IMR-90 (cell line): ENCODE measurements at regions not wholly inside any gene's neighbourhood (a gene's known extent, or its start where the extent isn't known, plus 50 kb on each side); places are given as distances from the start of the nearest gene placed in this dataset.

Experiments
- ATAC-seq: fragments of 200-7000 bp; cut with Tn5 transposase; 2 replicates; pipeline ENCODE4 v1.9.1; 2020; ENCODE audit warnings: low read depth, mild to moderate bottlenecking, moderate library complexity
- BruUV-seq: library from RNA; stranded (reverse); fragments of 400-500 nt; replicated peaks from 2 replicates; lab custom pipeline; 2021; lab: Mats Ljungman, UMichigan
- CTCF ChIA-PET: fragments of 300-600 bp; formaldehyde crosslinking; extraction: SDS; loops from one replicate; lab custom pipeline; 2021; ENCODE audit warnings: antibody characterized with exemption; lab: Yijun Ruan, JAX
- POLR2A ChIA-PET: fragments of 300-600 bp; sonication (Branson Sonifier 250); formaldehyde crosslinking; loops from one replicate; lab custom pipeline; 2022; ENCODE audit warnings: antibody characterized with exemption; ENCODE audit not compliant: unreplicated experiment; lab: Charles Lee
- DNase-seq: peaks from one replicate; pipeline ENCODE4 v3.0.0; 2013
- H2AFZ ChIP-seq: replicated peaks from 2 replicates; pipeline ENCODE3; 2013; ENCODE audit warnings: low read length, mild to moderate bottlenecking; ENCODE audit not compliant: poor library complexity
- H2AK5ac ChIP-seq: 2 replicates; pipeline ENCODE4 v1.6.1; 2013; ENCODE audit warnings: low read depth, low read length, inconsistent platforms
- H2AK9ac ChIP-seq: replicated peaks from 2 replicates; pipeline ENCODE3; 2013; ENCODE audit warnings: mild to moderate bottlenecking, low read depth, low read length, moderate library complexity; ENCODE audit not compliant: poor library complexity
- H2BK120ac ChIP-seq: 2 replicates; pipeline ENCODE4 v1.6.1; 2013; ENCODE audit warnings: low read depth, low read length, inconsistent platforms
- H2BK15ac ChIP-seq: 3 replicates; pipeline ENCODE4 v1.6.1; 2013; ENCODE audit warnings: low read depth, low read length, inconsistent platforms
- H2BK20ac ChIP-seq: 2 replicates; pipeline ENCODE4 v1.6.1; 2013; ENCODE audit warnings: low read depth, mild to moderate bottlenecking, inconsistent platforms, low read length, moderate library complexity
- H2BK5ac ChIP-seq: 2 replicates; pipeline ENCODE4 v1.6.1; 2013; ENCODE audit warnings: mild to moderate bottlenecking, low read depth, low read length, inconsistent platforms; ENCODE audit not compliant: poor library complexity, severe bottlenecking
- H3K14ac ChIP-seq: replicated peaks from 2 replicates; pipeline ENCODE4 v1.6.1; 2013; ENCODE audit warnings: low read depth, low read length, inconsistent platforms
- H3K18ac ChIP-seq: 2 replicates; pipeline ENCODE4 v1.6.1; 2013; ENCODE audit warnings: low read depth, low read length, control low read depth
- H3K23ac ChIP-seq: 2 replicates; pipeline ENCODE4 v1.6.1; 2013; ENCODE audit warnings: low read depth, low read length, inconsistent platforms
- H3K27ac ChIP-seq: 2 replicates; pipeline ENCODE4 v1.5.1; 2013; ENCODE audit warnings: mild to moderate bottlenecking, control low read depth, low read length; ENCODE audit not compliant: insufficient read depth
- H3K27me3 ChIP-seq: 2 replicates; pipeline ENCODE4 v1.6.1; 2013; ENCODE audit warnings: low read length; ENCODE audit not compliant: control insufficient read depth, insufficient read depth
- H3K36me3 ChIP-seq: 2 replicates; pipeline ENCODE4 v1.6.1; 2013; ENCODE audit warnings: low read length, mixed read lengths; ENCODE audit not compliant: control insufficient read depth, insufficient read depth
- H3K4ac ChIP-seq: 2 replicates; pipeline ENCODE4 v1.6.1; 2013; ENCODE audit warnings: low read depth, low read length, inconsistent platforms
- H3K4me1 ChIP-seq: 2 replicates; pipeline ENCODE4 v1.6.1; 2013; ENCODE audit warnings: low read length, mixed read lengths; ENCODE audit not compliant: control insufficient read depth, insufficient read depth
- H3K4me2 ChIP-seq: 2 replicates; pipeline ENCODE4 v1.6.1; 2013; ENCODE audit warnings: low read depth, mild to moderate bottlenecking, control low read depth, low read length, moderate library complexity
- H3K4me3 ChIP-seq: 2 replicates; pipeline ENCODE4 v1.5.1; 2013; ENCODE audit warnings: low read depth, mild to moderate bottlenecking, control low read depth, low read length, moderate library complexity; ENCODE audit not compliant: insufficient read depth
- H3K56ac ChIP-seq: 2 replicates; pipeline ENCODE4 v1.6.1; 2013; ENCODE audit warnings: low read length, inconsistent platforms; ENCODE audit not compliant: insufficient read depth; ENCODE audit errors: extremely low read depth
- H3K79me1 ChIP-seq, 2 experiments: 2 replicates each; pipeline ENCODE4 v1.6.1; 2013; ENCODE audit warnings: low read length in 2 of 2, inconsistent platforms in 1 of 2, low read depth in 1 of 2
- H3K9ac ChIP-seq: 2 replicates; pipeline ENCODE4 v1.6.1; 2013; ENCODE audit warnings: low read depth, low read length, control low read depth
- H3K9me1 ChIP-seq: 2 replicates; pipeline ENCODE4 v1.6.1; 2013; ENCODE audit warnings: low read length, inconsistent platforms; ENCODE audit not compliant: insufficient read depth
- H3K9me3 ChIP-seq: 2 replicates; pipeline ENCODE4 v1.6.1; 2013; ENCODE audit warnings: low read length; ENCODE audit not compliant: control insufficient read depth, insufficient read depth
- H4K20me1 ChIP-seq: 2 replicates; pipeline ENCODE4 v1.6.1; 2013; ENCODE audit warnings: low read length, inconsistent platforms; ENCODE audit not compliant: insufficient read depth
- H4K5ac ChIP-seq: 2 replicates; pipeline ENCODE4 v1.6.1; 2013; ENCODE audit warnings: mild to moderate bottlenecking, low read depth, low read length, control low read depth
- H4K8ac ChIP-seq, 2 experiments: 2 replicates each; pipeline ENCODE4 v1.6.1; 2013; ENCODE audit warnings: low read depth in 2 of 2, low read length in 2 of 2, control low read depth in 1 of 2, inconsistent platforms in 1 of 2
- H4K91ac ChIP-seq: 2 replicates; pipeline ENCODE4 v1.6.1; 2013; ENCODE audit warnings: low read depth, low read length, inconsistent platforms; ENCODE audit not compliant: insufficient read depth
- BHLHE40 ChIP-seq: fragments of 150-350 bp; IDR thresholded peaks from 2 replicates; pipeline ENCODE4 v1.6.1; 2016; ENCODE audit warnings: mild to moderate bottlenecking, low read depth, low read length
- MAFK ChIP-seq: IDR thresholded peaks from 2 replicates; pipeline ENCODE4 v1.6.1; 2012; ENCODE audit warnings: low read depth, low read length, improper control_type of control experiment
- MAZ ChIP-seq: IDR thresholded peaks from 2 replicates; pipeline ENCODE4 v1.6.1; 2012; ENCODE audit warnings: low read depth, mild to moderate bottlenecking, low read length, improper control_type of control experiment, moderate library complexity, borderline replicate concordance
- MXI1 ChIP-seq: IDR thresholded peaks from 2 replicates; pipeline ENCODE4 v1.6.1; 2012; ENCODE audit warnings: low read depth, mild to moderate bottlenecking, low read length, moderate library complexity, borderline replicate concordance
- NFE2L2 ChIP-seq: fragments of 150-350 bp; IDR thresholded peaks from 2 replicates; pipeline ENCODE4 v1.6.1; 2016; ENCODE audit warnings: low read depth, mild to moderate bottlenecking, low read length
- RCOR1 ChIP-seq: IDR thresholded peaks from 2 replicates; pipeline ENCODE4 v1.6.1; 2012; ENCODE audit warnings: mild to moderate bottlenecking, low read length, improper control_type of control experiment; ENCODE audit not compliant: insufficient replicate concordance
- RFX5 ChIP-seq: IDR thresholded peaks from 2 replicates; pipeline ENCODE4 v1.8.0; 2012; ENCODE audit warnings: low read depth, mild to moderate bottlenecking, low read length, moderate library complexity
- SMC3 ChIP-seq: fragments of 150-350 bp; IDR thresholded peaks from 2 replicates; pipeline ENCODE4 v1.6.1; 2016; ENCODE audit warnings: low read depth, mild to moderate bottlenecking, antibody characterized with exemption, low read length, moderate library complexity
- WGBS, 2 experiments: methylation state at CpG; one replicate each; pipeline versions ENCODE4 v1.1.5 to v1.1.7; 2013; ENCODE audit warnings: missing lambda C conversion rate in 2 of 2; ENCODE audit not compliant: insufficient read length in 1 of 2; ENCODE audit errors: extremely low coverage in 2 of 2; 5-methylcytosine and 5-hydroxymethylcytosine counted together
- dilution Hi-C: fragments of 300-500 bp; cut with HindIII; formaldehyde crosslinking; loops from one replicate; pipeline ENCODE4 v1.14.3; 2018; ENCODE audit warnings: low sequenced_read_pairs; ENCODE audit not compliant: unreplicated experiment
- in situ Hi-C: fragments of 300-500 bp; cut with MboI; formaldehyde crosslinking; loops from 3 replicates; pipeline ENCODE4 v1.14.3; 2019; ENCODE audit warnings: low sequenced_read_pairs, inconsistent platforms, mixed read lengths
- intact Hi-C: fragments of 100-400 bp; cut with micrococcal nuclease; formaldehyde crosslinking; loops from 2 replicates; pipeline ENCODE4 v1.10.0; 2022
- TF ChIP-seq, protein P1 (sequence below): fragments of 150-350 bp; IDR thresholded peaks from 2 replicates; pipeline ENCODE4 v1.6.1; 2016; ENCODE audit warnings: low read depth, mild to moderate bottlenecking, low read length, moderate library complexity, borderline replicate concordance
- TF ChIP-seq, protein P2 (sequence below): conservative IDR thresholded peaks from 2 replicates; pipeline ENCODE4 v1.5.1; 2012; ENCODE audit warnings: mild to moderate bottlenecking, low read depth, low read length, improper control_type of control experiment
- TF ChIP-seq, protein P3 (sequence below): fragments of 150-350 bp; IDR thresholded peaks from 2 replicates; pipeline ENCODE4 v1.6.1; 2017; ENCODE audit warnings: mild to moderate bottlenecking, antibody characterized with exemption, low read length, low read depth

DNA sequence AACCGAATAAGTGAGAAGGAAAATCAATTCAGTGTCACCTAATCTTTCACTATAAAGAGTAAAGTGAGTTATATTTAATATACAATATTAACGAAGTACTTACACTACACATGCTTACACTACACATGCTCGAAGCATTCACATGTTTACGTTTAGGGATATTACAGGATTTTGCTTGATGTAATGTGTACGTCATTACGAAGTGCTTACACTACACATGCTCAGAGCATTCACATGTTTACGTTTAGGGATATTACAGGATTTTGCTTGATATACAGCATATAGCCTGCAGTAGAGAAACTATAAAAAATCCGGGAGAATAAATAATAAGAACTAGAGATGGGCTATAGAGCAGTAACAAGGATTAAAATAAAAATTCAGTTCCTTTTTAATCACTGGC, 538.8 kb upstream of the CXADR start:
- DNase-seq, result peak; percentile 72
- dilution Hi-C loops, result no loop called here

More for the DNA sequence above, 538.8 kb upstream of the CXADR start:
- no peak overlapping the region for H3K4me2 ChIP-seq
- H3K18ac ChIP-seq, result no peak overlapping the region
- H4K5ac ChIP-seq, result no peak overlapping the region
- TF ChIP-seq NFE2L2, result no peak
- no peak for TF ChIP-seq RCOR1
- TF ChIP-seq BHLHE40, result no peak
- TF ChIP-seq, protein P1, sequence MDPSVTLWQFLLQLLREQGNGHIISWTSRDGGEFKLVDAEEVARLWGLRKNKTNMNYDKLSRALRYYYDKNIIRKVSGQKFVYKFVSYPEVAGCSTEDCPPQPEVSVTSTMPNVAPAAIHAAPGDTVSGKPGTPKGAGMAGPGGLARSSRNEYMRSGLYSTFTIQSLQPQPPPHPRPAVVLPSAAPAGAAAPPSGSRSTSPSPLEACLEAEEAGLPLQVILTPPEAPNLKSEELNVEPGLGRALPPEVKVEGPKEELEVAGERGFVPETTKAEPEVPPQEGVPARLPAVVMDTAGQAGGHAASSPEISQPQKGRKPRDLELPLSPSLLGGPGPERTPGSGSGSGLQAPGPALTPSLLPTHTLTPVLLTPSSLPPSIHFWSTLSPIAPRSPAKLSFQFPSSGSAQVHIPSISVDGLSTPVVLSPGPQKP, result no peak
- no peak for TF ChIP-seq MAZ
- no peak for TF ChIP-seq MXI1
- TF ChIP-seq, protein P2, sequence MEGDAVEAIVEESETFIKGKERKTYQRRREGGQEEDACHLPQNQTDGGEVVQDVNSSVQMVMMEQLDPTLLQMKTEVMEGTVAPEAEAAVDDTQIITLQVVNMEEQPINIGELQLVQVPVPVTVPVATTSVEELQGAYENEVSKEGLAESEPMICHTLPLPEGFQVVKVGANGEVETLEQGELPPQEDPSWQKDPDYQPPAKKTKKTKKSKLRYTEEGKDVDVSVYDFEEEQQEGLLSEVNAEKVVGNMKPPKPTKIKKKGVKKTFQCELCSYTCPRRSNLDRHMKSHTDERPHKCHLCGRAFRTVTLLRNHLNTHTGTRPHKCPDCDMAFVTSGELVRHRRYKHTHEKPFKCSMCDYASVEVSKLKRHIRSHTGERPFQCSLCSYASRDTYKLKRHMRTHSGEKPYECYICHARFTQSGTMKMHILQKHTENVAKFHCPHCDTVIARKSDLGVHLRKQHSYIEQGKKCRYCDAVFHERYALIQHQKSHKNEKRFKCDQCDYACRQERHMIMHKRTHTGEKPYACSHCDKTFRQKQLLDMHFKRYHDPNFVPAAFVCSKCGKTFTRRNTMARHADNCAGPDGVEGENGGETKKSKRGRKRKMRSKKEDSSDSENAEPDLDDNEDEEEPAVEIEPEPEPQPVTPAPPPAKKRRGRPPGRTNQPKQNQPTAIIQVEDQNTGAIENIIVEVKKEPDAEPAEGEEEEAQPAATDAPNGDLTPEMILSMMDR, result no peak
- TF ChIP-seq, protein P3, sequence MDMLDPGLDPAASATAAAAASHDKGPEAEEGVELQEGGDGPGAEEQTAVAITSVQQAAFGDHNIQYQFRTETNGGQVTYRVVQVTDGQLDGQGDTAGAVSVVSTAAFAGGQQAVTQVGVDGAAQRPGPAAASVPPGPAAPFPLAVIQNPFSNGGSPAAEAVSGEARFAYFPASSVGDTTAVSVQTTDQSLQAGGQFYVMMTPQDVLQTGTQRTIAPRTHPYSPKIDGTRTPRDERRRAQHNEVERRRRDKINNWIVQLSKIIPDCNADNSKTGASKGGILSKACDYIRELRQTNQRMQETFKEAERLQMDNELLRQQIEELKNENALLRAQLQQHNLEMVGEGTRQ, result no peak
- TF ChIP-seq MAFK, result no peak
- TF ChIP-seq RFX5, result no peak
- TF ChIP-seq SMC3, result no peak
- H3K56ac ChIP-seq, result no peak overlapping the region
- H3K27ac ChIP-seq, result no peak overlapping the region
- no peak overlapping the region for H2AK5ac ChIP-seq
- no peak overlapping the region for H2BK120ac ChIP-seq
- H4K8ac ChIP-seq, result no peak overlapping the region
- no peaks in the 10 kb centered on the region for H3K27me3 ChIP-seq
- CTCF ChIA-PET, result no interaction called here
- no peaks in the 10 kb centered on the region for H4K20me1 ChIP-seq
- no peaks in the 10 kb centered on the region for H3K4me1 ChIP-seq
- no peak overlapping the region for H2BK5ac ChIP-seq
- H2BK20ac ChIP-seq, result no peak overlapping the region
- POLR2A ChIA-PET, result no interaction called here
- H3K9me3 ChIP-seq, result no peaks in the 10 kb centered on the region
- no peak overlapping the region for H4K91ac ChIP-seq
- H3K4ac ChIP-seq, result no peak overlapping the region
- intact Hi-C loops (no loop called here), in situ Hi-C loops (no loop called here)
- H3K79me1 ChIP-seq, result no peaks in the 10 kb centered on the region
- H2AK9ac ChIP-seq, result no peak overlapping the region
- no peaks in the 10 kb centered on the region for H3K9me1 ChIP-seq
- no peak overlapping the region for H3K9ac ChIP-seq
- no peak overlapping the region for H3K14ac ChIP-seq
- no peak overlapping the region for H3K23ac ChIP-seq
- no peak overlapping the region for H3K4me3 ChIP-seq
- H3K36me3 ChIP-seq, result no peaks in the 10 kb centered on the region
- no CpG with 5 or more reads among the region's 8 CpGs for WGBS, 2 experiments
- H2AFZ ChIP-seq, result no peak overlapping the region
- no TSS peak for BruUV-seq
- ATAC-seq, result peak; percentile 73
- H2BK15ac ChIP-seq, result no peak overlapping the region
